ENCODE measurements at regions not wholly inside any gene's neighbourhood (a gene's known extent, or its start where the extent isn't known, plus 50 kb on each side); places are given as distances from the start of the nearest gene placed in this dataset.

GRCh38 chr3:71849681-71850080 lies 64.7 kb upstream of the PROK2 start:
- DNase-seq (ENCODE audit: low spot score), result no peak

- DNase-seq (ENCODE audit: low spot score), result no peak
Measured at GRCh38 chr3:71847794-71848193, 62.8 kb upstream of the PROK2 start.

- DNase-seq (ENCODE audit: low spot score), result no peak
Measured at GRCh38 chr3:71846185-71846584, 61.2 kb upstream of the PROK2 start.

DNA sequence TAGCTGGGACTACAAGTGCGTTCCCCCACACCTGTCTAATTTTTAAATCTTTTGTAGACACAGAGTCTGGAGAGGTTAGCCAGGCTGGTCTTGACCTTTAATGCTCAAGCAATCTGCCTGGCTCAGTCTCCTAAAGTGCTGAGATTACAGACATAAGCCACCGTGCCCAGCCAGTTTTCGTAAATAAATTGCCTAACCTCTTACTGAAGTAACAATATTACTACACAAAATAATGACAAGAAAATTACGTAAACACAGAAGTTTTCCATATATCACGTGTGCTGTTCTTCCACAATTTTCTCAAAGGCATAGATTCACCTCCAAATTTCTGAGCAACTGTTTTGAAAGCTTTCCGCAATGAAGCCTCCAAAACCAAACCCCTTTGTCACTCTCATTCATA lies 58.1 kb upstream of the PROK2 start:
- no peak for DNase-seq (ENCODE audit: low spot score)

GRCh38 chr3:71838406-71838805 lies 53.5 kb upstream of the PROK2 start:
- no peak for DNase-seq (ENCODE audit: low spot score)

Measured in putamen (tissue), 1 donor.